B cell (primary cell): ENCODE measurements at regions not wholly inside any gene's neighbourhood (a gene's known extent, or its start where the extent isn't known, plus 50 kb on each side); places are given as distances from the start of the nearest gene placed in this dataset.

ENCODE experiments used
- ATAC-seq: fragments of 200-7000 bp; cut with Tn5 transposase; one replicate; pipeline ENCODE4 v1.10.0; 2021; ENCODE audit warnings: low read depth, mild to moderate bottlenecking, moderate number of reproducible peaks, moderate library complexity
- CTCF ChIA-PET: fragments of 350-600 bp; sonication (Branson Sonifier 250); formaldehyde crosslinking; loops from one replicate; lab custom pipeline; 2021; ENCODE audit warnings: antibody characterized with exemption, inconsistent platforms; lab: Charles Lee
- POLR2A ChIA-PET: fragments of 350-600 bp; sonication (Branson Sonifier 250); formaldehyde crosslinking; loops from one replicate; lab custom pipeline; 2021; ENCODE audit warnings: antibody characterized with exemption; lab: Charles Lee
- DNase-seq: peaks from one replicate; pipeline ENCODE4 v3.0.0; 2013
- H2AFZ ChIP-seq: 2 replicates; pipeline ENCODE4 v1.6.1; 2012; ENCODE audit warnings: mild to moderate bottlenecking, low read depth, low read length; ENCODE audit not compliant: insufficient read depth, poor library complexity, severe bottlenecking
- H3K27ac ChIP-seq, 2 donors: 1 replicate in 1 of 2; 2 replicates in 1 of 2; pipeline ENCODE4 v1.5.1; 2012 to 2013; ENCODE audit warnings: low read length in 2 of 2, mild to moderate bottlenecking in 2 of 2, moderate library complexity in 1 of 2
- H3K27me3 ChIP-seq, 4 experiments: fragments of 200-600 bp in 1 of 4; sonication (generic) in 1 of 4; replicated peaks in 1 of 4; 1 replicate in 2 of 4; 2 replicates in 2 of 4; pipeline versions ENCODE4 v1.6.1 to v1.7.0; 2013 to 2016; ENCODE audit warnings: low read length in 3 of 4, mild to moderate bottlenecking in 2 of 4, mixed read lengths in 1 of 4, moderate library complexity in 1 of 4; ENCODE audit not compliant: insufficient read depth in 4 of 4, control insufficient read depth in 3 of 4; ENCODE audit errors: control extremely low read depth in 1 of 4
- H3K36me3 ChIP-seq, 2 experiments: replicated peaks in 1 of 2; 1 replicate in 1 of 2; 2 replicates in 1 of 2; pipeline versions ENCODE4 v1.6.1 to v1.7.1; 2013; ENCODE audit warnings: low read length in 1 of 2; ENCODE audit not compliant: insufficient read depth in 2 of 2, control insufficient read depth in 1 of 2; ENCODE audit errors: control extremely low read depth in 1 of 2, extremely low read depth in 1 of 2
- H3K4me1 ChIP-seq, 2 donors: fragments of 200-600 bp in 1 of 2; sonication (generic) in 1 of 2; 1 replicate in 1 of 2; 2 replicates in 1 of 2; pipeline versions ENCODE4 v1.5.1 to v1.6.1; 2013 to 2017; ENCODE audit warnings: low read length in 2 of 2; ENCODE audit not compliant: control insufficient read depth in 2 of 2, insufficient read depth in 2 of 2
- H3K4me2 ChIP-seq: replicated peaks from 2 replicates; pipeline ENCODE3; 2012; ENCODE audit warnings: mild to moderate bottlenecking, low read depth, low read length; ENCODE audit not compliant: poor library complexity, severe bottlenecking
- H3K4me3 ChIP-seq, 5 experiments: fragments of 200-600 bp in 1 of 5; sonication (generic) in 1 of 5; 1 replicate in 3 of 5; 2 replicates in 2 of 5; pipeline versions ENCODE4 v1.5.1 to v1.7.0; 2011 to 2016; ENCODE audit warnings: low read length in 4 of 5, mild to moderate bottlenecking in 4 of 5, low read depth in 2 of 5, control low read depth in 1 of 5, moderate library complexity in 1 of 5; ENCODE audit not compliant: insufficient read depth in 1 of 5; ENCODE audit errors: control extremely low read depth in 1 of 5, extremely low read depth in 1 of 5
- H3K79me2 ChIP-seq: fragments of 200-600 bp; sonication (generic); one replicate; pipeline ENCODE4 v1.6.0; 2016; ENCODE audit warnings: low read length; ENCODE audit not compliant: control insufficient read depth, insufficient read depth
- H3K9ac ChIP-seq: fragments of 200-600 bp; sonication (generic); 2 replicates; pipeline ENCODE4 v1.6.1; 2017; ENCODE audit warnings: mild to moderate bottlenecking, low read length, moderate library complexity
- H3K9me3 ChIP-seq, 3 donors: one replicate each; pipeline versions ENCODE4 v1.6.1 to v1.7.1; 2013; ENCODE audit warnings: low read length in 2 of 3; ENCODE audit not compliant: control insufficient read depth in 2 of 3, insufficient read depth in 1 of 3; ENCODE audit errors: control extremely low read depth in 1 of 3
- H4K20me1 ChIP-seq: 2 replicates; pipeline ENCODE4 v1.6.0; 2012; ENCODE audit warnings: mild to moderate bottlenecking, low read length; ENCODE audit not compliant: insufficient read depth, control insufficient read depth, poor library complexity, severe bottlenecking
- H3K27ac Mint-ChIP-seq: one replicate; pipeline ENCODE4 v1.8.0; 2021; ENCODE audit warnings: mixed read lengths
- H3K27me3 Mint-ChIP-seq: one replicate; pipeline ENCODE4 v1.8.0; 2021; ENCODE audit warnings: mixed read lengths
- H3K4me1 Mint-ChIP-seq: one replicate; pipeline ENCODE4 v1.8.0; 2021; ENCODE audit warnings: mixed read lengths
- H3K4me3 Mint-ChIP-seq: one replicate; pipeline ENCODE4 v1.8.0; 2021; ENCODE audit warnings: mixed read lengths
- H3K9me3 Mint-ChIP-seq: one replicate; pipeline ENCODE4 v1.8.0; 2022; ENCODE audit warnings: mixed read lengths; ENCODE audit not compliant: insufficient read depth
- CTCF ChIP-seq: fragments of 200-600 bp; IDR thresholded peaks from one replicate; pipeline ENCODE4 v1.8.0; 2022; ENCODE audit warnings: antibody characterized with exemption, mild to moderate bottlenecking
- EZH2 ChIP-seq: IDR thresholded peaks from 2 replicates; pipeline ENCODE4 v1.6.1; 2012; ENCODE audit warnings: borderline replicate concordance, low read depth, mild to moderate bottlenecking, moderate library complexity, low read length; ENCODE audit not compliant: insufficient read depth, poor library complexity, severe bottlenecking
- WGBS: methylation state at CpG from one replicate; pipeline ENCODE4 v1.1.5; 2013; ENCODE audit warnings: missing lambda C conversion rate; ENCODE audit not compliant: insufficient coverage; 5-methylcytosine and 5-hydroxymethylcytosine counted together
- intact Hi-C: fragments of 100-400 bp; cut with micrococcal nuclease; formaldehyde crosslinking; loops from one replicate; pipeline ENCODE4 v1.10.0; 2022

- H3K4me1 ChIP-seq = no peaks in the 10 kb centered on the region
- DNase-seq = no peak
- no peak for ATAC-seq
- Mint-ChIP-seq H3K9me3 (no peaks in the 10 kb centered on the region), H3K4me3 (no peak overlapping the region), H3K27me3 (no peaks in the 10 kb centered on the region), H3K4me1 (no peaks in the 10 kb centered on the region), H3K27ac (no peak overlapping the region)
- no peak for TF ChIP-seq CTCF
- no peak for TF ChIP-seq EZH2
- ChIA-PET CTCF (no interaction called here), POLR2A (no interaction called here)
- no peaks in the 10 kb centered on the region for H3K79me2 ChIP-seq
- no peaks in the 10 kb centered on the region for H3K27me3 ChIP-seq
- H3K4me3 ChIP-seq = no peak overlapping the region
- intact Hi-C loops = no loop called here
- H4K20me1 ChIP-seq = no peaks in the 10 kb centered on the region
- no peak overlapping the region for H2AFZ ChIP-seq
- H3K27ac ChIP-seq = no peak overlapping the region
- H3K9me3 ChIP-seq = no peaks in the 10 kb centered on the region
- no peak overlapping the region for H3K4me2 ChIP-seq
- WGBS = 50% methylated on average over 4 of the region's 6 CpGs
- no peak overlapping the region for H3K9ac ChIP-seq
- no peaks in the 10 kb centered on the region for H3K36me3 ChIP-seq
Measured at GRCh38 chr7:51455948-51456347, 139.3 kb upstream of the COBL start.

- Mint-ChIP-seq H3K4me1 (no peaks in the 10 kb centered on the region), H3K4me3 (no peak overlapping the region), H3K27ac (no peak overlapping the region), H3K9me3 (no peaks in the 10 kb centered on the region), H3K27me3 (no peaks in the 10 kb centered on the region)
- intact Hi-C loops = no loop called here
- ATAC-seq = no peak
- H3K27ac ChIP-seq = no peak overlapping the region
- no peak overlapping the region for H2AFZ ChIP-seq
- TF ChIP-seq EZH2 (no peak), CTCF (no peak)
- H3K9ac ChIP-seq = no peak overlapping the region
- H3K4me2 ChIP-seq = no peak overlapping the region
- no peaks in the 10 kb centered on the region for H3K4me1 ChIP-seq
- ChIA-PET POLR2A (no interaction called here), CTCF (no interaction called here)
- H3K36me3 ChIP-seq = no peaks in the 10 kb centered on the region
- H3K4me3 ChIP-seq = no peak overlapping the region
- WGBS = 50% methylated on average over 1 of the region's 3 CpGs
- no peaks in the 10 kb centered on the region for H4K20me1 ChIP-seq
- no peaks in the 10 kb centered on the region for H3K27me3 ChIP-seq
- no peaks in the 10 kb centered on the region for H3K9me3 ChIP-seq
- H3K79me2 ChIP-seq = no peaks in the 10 kb centered on the region
- DNase-seq = no peak
Measured at GRCh38 chr7:51455513-51455912, 138.9 kb upstream of the COBL start.
